Activated CD4-positive, alpha-beta T cell treated with anti-CD3 and anti-CD28 coated beads, Interleukin-2, Interleukin-6, amounts not matched to agents 100 ng/mL and 50 ng/mL, durations not matched to agents 16 hours and 8 hours (primary cell): ENCODE measurements at regions not wholly inside any gene's neighbourhood (a gene's known extent, or its start where the extent isn't known, plus 50 kb on each side); places are given as distances from the start of the nearest gene placed in this dataset.
"Not testable (repeated sequence)": the region's sequence is repeated elsewhere in the genome, so short reads cannot be mapped to it uniquely, and the experiment has no call there.

ENCODE experiments used
- DNase-seq: peaks from one replicate; pipeline ENCODE4 v3.0.0-alpha.2; 2020

DNA sequence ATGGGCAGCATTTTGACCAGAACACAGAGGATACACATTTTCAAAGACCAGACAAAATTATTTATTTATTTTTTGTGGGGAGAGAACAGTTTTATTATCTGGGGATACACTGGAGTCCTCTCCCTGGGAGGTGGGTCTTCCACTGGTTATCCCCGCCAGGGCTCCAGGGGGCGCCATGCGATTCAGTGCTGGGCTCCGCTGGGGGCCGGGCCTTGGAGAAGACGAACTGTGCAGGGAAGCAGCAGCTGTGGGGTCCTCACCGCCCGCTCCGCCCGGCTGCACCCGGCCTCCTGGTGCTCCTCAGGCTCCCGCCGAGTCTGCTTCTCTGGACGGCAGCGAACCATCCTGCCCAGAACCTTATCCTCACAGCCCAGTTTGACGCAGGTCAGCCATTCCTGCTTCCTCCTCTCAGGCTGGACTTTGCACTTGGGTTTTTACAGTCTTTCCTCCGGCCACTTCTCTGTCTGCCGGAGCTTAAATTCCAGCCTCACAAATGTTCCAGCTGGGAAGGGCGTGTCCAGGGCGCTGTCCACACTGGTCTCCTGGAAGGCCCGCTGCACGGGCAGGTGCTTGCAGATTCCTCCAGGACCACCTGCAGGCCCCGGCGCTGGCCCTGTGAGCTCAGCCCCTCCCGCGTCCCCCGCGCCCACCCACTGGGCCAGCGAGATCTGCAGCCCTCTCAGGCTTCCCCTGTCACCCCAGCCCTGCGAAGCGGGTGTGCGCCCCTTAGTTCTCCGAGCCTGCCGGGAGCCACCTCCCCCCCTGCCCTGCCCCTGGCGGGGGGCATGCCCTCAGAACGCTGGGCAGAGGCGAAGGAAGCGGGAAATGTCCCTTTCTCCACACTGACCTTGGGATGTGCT, 1830.0 kb upstream of the DEFB115 start:
- DNase-seq: no peak

DNA sequence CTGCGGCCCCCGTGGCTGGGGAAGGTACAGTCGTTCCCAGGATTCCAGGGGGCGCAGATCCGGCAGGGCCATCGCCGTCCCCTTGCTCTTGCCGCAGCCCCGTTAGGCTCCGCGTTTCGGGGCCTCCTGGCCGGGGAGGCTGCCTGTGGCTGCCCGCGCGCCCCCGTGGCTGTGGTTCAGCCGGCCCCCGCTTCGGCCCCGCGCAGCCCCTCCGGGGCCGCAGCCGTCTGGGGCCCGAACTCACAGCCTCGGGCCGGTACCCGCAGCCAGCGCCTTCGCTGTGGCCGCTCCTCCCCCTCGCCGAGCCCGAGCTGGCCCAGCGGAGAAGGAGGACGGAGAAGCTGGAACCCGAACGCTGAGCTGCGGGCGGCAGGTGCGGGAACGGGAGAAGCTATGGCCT, 1826.9 kb upstream of the DEFB115 start:
- DNase-seq: no peak

DNA sequence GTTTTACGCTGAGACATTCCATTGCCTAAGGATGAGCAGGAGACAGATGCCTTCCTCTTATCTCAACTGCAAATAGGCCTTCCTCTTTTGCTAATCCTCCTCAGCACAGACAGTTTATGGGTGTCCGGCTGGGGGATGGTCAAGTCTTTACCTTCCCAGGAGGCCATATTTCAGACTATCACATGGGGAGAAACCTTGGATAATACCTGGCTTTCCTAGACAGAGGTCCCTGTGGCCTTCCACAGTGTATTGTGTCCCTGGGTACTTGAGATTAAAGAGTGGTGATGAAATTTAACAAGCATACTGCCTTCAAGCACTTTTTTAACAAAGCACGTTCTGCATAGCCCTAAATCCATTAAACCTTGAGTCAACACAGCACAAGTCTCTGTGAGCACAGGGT, 1816.7 kb upstream of the DEFB115 start:
- DNase-seq: not testable (repeated sequence)

GRCh38 chr20:29443206-29443781, 1814.2 kb upstream of the DEFB115 start:
- DNase-seq: peak; percentile 46

DNA sequence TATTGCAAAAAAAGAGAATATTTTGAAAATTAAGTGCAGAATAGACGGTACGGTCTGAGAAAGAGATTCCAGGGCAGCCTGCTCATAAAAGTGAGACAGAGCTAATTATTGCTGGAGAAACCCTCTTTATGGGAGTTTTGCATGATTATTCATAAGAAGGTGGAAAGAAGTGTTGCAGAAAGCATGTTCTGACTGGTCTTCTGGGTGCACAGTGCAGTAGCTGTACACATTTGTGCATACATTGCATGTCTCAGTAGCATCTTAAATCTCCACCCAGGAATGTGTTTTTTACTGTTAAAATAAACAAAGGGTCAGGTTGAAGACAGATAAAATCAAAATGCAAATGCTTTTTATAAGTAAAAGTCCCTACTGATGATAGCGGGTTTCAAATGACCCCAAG, 1813.6 kb upstream of the DEFB115 start:
- peak; percentile 42 for DNase-seq

DNA sequence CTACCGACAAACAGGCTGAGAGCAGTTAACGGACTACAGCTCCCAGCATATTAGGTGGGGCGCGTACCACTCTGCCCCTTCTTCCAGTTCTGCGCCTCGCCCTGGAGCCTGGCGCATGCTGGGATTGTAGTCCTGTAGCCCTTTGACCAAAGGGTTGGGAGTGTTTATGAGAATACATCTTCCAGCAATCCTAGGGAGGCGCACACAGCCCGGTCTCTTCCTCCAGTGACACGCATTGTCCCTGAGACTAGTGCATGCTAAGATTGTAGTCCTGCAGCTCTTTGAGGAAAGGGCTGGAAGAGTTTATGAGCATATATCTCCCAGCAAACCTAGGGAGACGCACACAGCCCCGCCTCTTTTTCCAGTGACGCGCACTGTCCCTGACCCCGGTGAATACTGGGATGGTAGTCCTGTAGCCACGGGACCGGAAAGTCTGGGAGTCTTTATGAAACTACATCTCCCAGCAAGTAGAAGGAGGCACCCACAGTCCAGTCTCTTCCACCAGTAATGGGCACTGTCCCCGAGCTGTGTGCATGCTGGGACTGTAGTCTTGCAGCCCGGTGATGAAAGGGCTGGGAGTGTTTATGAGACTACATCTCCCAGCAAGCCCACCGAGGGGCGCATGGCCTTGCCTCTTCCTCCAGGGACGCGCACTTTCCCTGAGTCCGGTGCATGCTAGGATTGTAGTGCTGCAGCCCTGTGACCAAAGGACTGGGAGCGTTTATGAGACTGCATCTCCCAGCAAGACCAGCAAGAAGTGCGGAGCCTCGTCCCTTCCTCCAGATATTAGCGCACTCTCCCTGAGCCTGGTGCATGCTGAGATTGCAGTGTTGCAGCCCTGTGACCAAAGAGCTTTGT, 1812.2 kb upstream of the DEFB115 start:
- DNase-seq: peak; percentile 43

- not testable (repeated sequence) for DNase-seq
Measured at GRCh38 chr20:29447517-29448484, 1809.7 kb upstream of the DEFB115 start.

DNA sequence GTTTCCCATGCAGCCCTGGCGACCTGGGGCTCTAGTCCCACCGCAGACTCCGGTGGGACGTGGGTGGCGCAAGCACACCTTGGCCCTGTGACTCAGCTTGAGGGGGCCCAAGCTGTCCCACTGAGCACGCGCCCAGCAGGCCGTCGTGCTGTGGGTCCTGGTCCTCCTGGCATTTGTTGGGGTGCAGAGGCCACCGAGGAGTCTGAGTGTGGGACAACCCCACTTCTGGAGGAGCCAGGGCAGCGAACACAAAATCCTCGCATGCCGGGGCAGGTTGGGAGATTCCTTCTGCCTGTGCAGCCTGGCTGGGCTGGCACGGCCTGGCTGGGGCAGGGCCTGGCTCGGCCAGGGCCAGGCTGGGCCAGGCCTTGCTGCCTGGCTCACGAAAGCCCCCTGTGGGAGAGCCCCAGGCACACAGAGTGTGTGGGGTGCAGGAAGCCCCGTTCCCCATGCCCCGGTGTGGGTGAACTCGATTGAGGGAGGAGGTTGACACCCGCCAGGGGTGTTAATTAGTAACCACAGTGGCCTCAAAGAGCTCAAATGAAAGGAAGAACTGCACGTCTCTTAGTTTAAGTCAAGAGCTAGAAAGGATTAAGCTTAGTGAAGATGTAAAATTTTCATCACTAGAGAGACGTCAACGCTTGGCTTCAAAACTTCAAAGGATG, 1808.5 kb upstream of the DEFB115 start:
- DNase-seq: no peak

- no peak for DNase-seq
Measured at GRCh38 chr20:29452186-29452585, 1805.3 kb upstream of the DEFB115 start.

GRCh38 chr20:29456987-29457693, 1800.3 kb upstream of the DEFB115 start:
- DNase-seq: not testable (repeated sequence)

GRCh38 chr20:29472606-29473005, 1784.9 kb upstream of the DEFB115 start:
- no peak for DNase-seq

DNA sequence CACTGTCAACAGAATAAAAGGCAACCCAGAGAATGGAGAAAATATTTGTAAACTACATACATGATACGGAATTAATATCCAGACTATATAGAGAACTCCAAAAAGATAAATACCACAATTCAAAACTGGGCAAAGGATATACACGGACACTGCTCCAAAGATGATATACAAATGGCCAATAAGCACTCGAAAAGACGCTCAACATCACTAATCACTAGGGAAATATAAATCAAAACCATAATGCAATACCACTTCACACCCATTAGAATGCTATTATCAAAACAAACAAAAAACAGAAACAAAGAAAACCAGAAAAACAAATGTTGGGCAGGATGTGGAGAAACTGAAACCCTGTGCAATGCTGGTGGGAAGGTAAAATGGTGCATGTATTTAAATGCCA, 1764.6 kb upstream of the DEFB115 start:
- DNase-seq: not testable (repeated sequence)

DNA sequence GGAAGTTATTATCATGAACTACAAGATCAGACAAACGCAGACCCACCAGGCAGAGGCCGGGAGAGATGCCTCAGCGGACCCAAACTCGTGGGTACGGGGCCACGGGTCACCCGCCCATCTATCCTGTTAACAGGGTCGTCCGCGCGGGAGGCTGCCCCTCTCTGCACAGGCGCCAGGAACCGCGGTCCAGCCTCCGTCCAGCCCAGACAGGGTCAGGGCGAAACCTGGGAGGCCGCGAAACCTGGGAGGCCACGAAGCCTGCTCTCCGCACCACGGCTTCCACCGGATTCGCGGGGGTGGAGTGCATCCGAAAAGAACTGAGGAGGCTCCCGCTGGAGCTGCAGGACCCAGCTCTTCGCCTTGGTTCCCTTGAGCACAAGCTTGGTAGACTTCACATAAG, 1760.7 kb upstream of the DEFB115 start:
- DNase-seq: not testable (repeated sequence)

DNA sequence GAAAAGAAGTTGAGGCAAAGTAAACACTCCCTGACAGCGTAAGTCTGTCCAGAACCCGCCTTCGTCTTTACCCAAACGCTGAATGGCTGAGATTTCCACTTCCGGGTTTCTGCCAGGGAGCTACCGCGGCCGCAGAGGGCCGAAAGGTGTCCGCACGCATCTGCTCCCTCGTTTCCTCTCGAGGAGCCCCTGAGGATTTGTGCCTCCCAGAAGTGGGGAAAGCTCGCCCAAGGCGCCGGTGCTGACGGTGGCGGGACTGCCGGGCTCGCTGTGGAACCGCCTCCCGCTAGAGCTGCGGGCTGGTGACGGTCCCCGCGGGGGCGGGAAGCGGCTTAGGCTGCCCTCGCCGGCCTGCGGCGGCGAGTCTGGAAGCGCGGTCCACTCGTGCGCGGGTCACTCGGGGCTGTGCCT, 1760.2 kb upstream of the DEFB115 start:
- DNase-seq: no peak

DNA sequence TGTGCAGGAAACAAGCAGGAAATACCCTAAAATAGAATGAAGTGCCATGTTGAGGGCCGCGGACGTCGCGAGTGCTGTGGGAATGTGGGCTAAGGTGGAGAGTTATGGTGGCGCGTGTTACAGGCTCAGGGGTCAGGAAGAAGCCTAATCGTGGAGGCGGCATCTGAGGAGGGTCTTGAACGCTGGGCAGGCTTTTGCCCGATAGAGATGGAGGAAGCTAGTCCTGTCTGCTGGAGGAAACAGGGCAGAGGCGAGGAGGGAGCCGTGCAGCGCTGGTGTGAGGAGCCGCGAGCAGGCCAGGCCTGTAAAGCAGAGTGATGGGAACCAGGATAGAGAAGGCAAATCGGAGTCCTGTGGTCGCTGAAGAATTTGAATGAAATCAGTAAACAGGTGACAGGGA, 1759.8 kb upstream of the DEFB115 start:
- DNase-seq: not testable (repeated sequence)

GRCh38 chr20:29500738-29501137, 1756.7 kb upstream of the DEFB115 start:
- DNase-seq: peak; percentile 4

- not testable (repeated sequence) for DNase-seq
Measured at GRCh38 chr20:29514634-29515033, 1742.8 kb upstream of the DEFB115 start.

GRCh38 chr20:29516847-29517246, 1740.6 kb upstream of the DEFB115 start:
- not testable (repeated sequence) for DNase-seq

- DNase-seq: peak; percentile 11
Measured at GRCh38 chr20:29519610-29520241, 1737.7 kb upstream of the DEFB115 start.

DNA sequence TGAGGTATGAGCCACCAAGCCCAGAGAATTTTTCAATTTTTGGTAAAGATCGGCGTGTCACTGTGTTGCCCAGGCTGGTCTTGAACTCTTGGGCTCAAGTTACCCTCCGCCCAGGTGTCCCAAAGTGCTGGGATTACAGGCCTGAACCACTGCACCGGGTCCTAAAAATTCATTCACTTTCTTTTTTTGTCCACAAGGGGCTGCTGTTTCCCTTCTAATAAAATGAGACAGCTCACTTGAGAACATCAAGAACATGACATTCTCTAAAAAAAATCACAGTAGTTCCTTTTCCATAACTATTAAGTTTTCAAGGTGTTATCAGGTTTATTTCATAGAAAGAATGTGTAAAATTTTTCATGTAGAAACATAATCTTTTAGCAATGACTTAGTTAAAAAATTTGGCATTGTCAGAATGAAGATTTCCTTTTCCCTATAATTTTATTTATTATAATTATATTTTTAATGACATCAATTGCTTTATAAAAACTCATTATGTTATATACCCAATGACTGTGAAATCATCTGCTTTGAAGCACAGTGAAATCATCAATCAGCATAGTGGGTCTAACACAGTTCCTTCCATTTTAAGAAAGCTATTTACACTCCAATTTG, 1723.8 kb upstream of the DEFB115 start:
- peak; percentile 9 for DNase-seq
